GM19240 (cell line): ENCODE measurements at regions not wholly inside any gene's neighbourhood (a gene's known extent, or its start where the extent isn't known, plus 50 kb on each side); places are given as distances from the start of the nearest gene placed in this dataset.
"Not testable (repeated sequence)": the region's sequence is repeated elsewhere in the genome, so short reads cannot be mapped to it uniquely, and the experiment has no call there.

Source experiments
- DNase-seq: peaks from one replicate; pipeline ENCODE4 v3.0.0; 2011; ENCODE audit warnings: low spot score; ENCODE audit not compliant: insufficient read length

- no peak for DNase-seq
Measured at GRCh38 chr5:162607879-162608278, 540.3 kb downstream of the GABRG2 start.

DNA sequence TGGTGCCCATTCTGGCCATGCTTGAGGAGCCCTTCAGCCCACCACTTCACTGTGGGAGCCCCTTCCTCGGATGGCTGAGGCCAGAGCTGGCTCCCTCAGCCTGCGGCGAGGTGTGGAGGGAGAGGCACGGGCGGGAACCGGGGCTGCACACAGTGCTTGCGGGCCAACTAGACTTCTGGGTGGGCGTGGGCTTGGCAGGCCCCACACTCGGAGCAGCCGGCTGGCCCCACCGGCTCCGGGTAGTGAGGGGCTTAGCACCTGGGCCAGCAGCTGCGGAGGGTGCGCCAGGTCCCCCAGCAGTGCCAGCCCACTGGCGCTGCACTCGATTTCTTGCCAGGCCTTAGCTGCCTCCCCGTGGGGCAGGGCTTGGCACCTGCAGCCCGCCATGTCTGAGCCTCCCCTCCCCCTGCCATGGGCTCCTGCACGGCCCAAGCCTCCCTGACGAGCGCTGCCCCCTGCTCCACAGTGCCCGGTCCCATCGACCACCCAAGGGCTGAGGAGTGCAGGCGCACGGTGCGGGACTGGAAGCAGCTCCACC is 554.2 kb downstream of the GABRG2 start:
- DNase-seq: not testable (repeated sequence)

DNA sequence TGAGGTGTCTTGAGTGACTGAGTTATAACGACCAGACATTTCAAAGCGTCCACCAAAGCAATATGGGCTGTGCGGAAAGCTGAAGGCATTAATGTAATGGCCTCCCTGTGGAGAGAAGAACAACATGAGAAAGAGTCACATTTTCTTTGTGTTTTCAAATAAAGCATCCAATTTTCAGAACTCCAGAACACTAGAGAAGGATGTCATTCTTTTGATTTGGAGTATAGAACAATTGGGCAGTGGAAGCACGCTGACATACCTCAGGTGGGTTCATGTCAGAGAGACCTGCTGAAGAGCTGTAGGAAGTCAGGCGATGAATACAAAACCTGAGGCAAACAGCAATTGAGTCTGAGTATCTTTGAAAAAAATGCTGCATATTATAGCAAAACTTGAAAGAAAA is 556.5 kb downstream of the GABRG2 start:
- no peak for DNase-seq

GRCh38 chr5:162637481-162637880 is 569.9 kb downstream of the GABRG2 start:
- DNase-seq: no peak

DNA sequence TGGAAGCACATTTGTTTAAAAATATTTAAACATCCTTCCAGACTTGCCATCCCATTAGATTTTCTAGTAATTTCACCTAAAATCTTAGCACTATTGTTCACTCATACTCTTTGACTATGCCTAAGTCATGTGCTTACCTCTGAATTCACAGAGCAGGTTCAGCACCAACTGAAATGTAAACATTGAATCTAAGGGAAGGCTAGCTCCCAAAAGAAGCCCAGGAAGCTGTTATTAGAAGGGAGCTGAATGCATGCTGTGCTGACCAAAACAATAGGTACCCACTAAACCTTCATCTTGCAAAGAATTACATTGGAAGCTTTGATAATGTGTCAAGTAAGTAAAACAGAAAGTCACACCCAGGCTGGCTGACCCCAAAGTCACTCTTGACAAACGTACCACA is 571.3 kb downstream of the GABRG2 start:
- DNase-seq: no peak

DNA sequence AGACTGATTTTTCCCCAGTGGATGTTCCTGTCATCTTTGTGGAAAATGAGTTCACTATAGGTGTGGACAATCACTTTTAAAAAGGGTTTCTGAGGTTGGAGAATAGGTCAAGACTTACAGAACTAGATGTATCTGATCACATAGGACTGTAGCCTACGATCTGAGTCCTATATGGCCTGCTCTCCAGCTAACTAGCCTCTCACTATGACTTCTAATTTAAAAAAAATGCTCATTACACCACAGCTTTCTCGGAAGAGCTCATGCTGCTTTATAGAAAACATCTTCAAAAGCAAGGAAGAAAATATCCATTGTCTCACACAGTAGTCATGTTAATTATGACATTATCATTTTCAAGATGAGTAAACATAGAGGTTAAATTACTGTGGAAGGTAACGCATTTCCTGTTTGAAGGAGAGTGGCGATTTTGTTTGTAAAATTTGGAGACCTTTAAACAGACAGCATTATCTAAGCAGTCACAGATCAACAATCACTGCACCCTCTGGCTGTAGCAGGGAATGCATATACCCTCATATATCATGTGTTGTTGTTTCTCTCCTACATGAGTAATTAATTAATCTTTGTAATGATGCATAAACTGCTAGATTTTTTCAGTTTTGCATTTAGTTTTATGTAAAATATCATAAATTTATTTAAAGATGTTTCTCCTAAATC is 573.7 kb downstream of the GABRG2 start:
- no peak for DNase-seq

GRCh38 chr5:162654661-162655405 is 587.3 kb downstream of the GABRG2 start:
- DNase-seq: no peak

DNA sequence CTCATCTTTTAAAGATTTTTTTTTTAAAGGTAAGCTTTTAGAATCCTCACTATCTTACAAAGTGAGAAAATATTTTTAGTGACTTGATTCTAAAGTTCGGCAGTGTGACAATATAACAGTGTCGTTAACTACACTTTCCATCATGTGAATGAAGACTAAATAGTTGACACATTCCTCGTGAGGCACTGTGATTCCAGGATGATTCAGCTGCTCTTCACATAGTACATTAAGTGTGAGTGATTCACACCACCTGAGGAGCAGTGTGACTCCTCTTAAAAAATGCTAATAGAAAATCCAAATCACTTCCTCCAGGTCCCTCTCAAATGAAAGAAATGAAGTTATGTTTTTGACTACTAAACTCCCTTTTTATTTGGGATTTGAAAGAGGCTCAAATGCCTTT is 589.5 kb downstream of the GABRG2 start:
- no peak for DNase-seq

- no peak for DNase-seq
Measured at GRCh38 chr5:162664846-162665245, 597.3 kb downstream of the GABRG2 start.

- DNase-seq: no peak
Measured at GRCh38 chr5:162668926-162669325, 601.4 kb downstream of the GABRG2 start.

DNA sequence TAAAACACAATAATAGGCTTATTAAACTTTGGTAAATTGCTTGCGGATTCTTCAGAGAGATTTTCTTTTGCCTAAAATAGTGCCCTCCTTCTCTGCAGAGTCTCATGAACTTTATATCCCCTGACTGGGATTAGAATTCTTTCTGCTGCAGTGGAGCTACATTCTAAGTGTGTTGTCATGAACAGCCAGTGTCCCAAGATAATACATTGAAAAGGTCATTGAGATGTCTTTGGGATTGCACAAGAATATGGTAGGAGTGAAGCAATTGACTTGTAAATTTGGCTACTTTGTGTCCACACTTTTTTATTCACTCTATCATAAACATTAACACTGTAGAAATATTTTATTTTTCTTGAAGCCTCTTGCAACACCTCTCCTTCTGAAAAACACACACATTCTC is 604.5 kb downstream of the GABRG2 start:
- DNase-seq: no peak

- no peak for DNase-seq
Measured at GRCh38 chr5:162683284-162683683, 615.7 kb downstream of the GABRG2 start.

DNA sequence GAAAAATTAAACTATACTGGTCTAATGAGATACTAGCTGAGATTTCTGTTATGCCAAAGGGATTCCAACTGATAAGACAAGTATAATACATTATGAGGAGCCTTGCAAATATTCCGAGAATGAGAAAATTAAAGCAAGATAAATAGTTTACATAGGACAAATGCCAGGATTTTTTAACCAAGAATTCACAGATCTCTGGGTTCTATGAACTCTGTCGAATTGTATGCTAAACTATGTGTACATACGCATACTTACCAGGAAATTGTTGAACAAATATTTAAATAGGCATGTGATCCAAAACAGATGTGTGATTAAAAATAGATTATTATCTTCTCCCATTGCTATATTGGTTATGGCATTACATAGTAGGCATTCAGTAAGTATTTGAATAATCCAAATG is 616.6 kb downstream of the GABRG2 start:
- no peak for DNase-seq

DNA sequence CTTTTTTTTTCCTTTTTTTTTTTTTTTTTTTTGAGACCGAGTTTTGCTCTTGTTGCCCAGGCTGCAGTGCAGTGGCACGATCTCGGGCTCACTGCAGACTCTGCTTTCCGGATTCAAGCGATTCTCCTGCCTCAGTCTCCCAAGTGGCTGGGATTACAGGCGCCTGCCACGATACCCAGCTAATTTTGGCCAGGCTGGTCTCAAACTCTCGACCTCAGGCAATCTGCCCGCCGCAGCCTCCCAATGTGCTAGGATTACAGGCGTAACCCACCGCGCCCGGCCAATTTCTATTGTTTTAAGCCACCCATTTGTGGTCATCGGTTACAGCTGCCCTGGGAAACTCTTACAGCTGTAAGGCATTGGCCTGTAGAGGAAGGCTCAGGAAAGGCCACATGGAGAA is 617.7 kb downstream of the GABRG2 start:
- no peak for DNase-seq

DNA sequence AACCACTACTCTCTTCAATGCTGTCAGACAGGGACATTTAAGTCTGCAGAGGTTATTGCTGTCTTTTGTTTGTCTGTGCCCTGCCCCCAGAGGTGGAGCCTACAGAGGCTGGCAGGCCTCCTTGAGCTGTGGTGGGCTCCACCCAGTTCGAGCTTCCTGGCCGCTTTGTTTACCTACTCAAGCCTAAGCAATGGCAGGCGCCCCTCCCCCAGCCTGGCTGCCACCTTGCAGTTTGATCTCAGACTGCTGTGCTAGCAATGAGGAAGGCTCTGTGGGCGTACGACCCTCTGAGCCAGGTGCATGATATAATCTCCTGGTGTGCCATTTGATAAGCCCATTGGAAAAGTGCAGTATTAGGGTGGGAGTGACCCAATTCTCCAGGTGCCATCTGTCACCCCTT is 628.7 kb downstream of the GABRG2 start:
- not testable (repeated sequence) for DNase-seq

- no peak for DNase-seq
Measured at GRCh38 chr5:162699361-162699760, 631.8 kb downstream of the GABRG2 start.

DNA sequence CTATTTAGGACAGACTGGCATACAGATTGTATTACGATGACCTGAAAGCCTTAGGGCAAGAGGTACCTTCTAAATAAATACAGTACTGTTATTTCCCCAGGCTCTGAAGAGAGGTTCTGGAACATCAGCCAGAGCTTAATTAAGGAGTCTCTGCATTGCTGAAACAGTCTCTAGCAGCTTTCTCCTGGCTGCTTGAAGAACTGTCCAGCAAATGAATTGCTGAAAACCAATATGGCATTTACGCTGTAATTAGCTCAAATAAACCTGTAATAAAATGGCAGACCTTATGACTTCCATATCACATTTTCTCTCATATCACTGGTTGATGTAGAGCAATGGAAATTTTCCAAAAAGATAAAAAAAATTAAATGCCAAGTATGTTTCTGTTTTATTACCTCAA is 636.3 kb downstream of the GABRG2 start:
- no peak for DNase-seq

DNA sequence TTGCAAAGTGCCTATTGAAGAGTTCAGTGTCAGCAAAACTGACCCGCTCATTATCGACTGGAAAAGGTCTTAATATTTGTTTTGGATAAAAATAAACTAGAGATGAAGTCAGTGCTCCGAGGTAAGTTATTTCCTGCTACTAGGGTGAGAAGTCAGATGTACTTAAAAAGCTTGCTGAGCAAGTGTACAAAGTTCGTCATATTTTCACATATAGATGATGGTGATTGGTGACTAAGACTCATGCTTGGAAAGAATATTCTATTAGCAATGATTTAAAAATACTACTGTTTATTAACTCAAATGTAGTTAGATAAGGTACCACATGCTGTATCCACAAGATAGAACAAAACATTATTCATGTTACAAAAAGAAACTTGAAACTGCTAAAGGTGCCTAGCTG is 643.7 kb downstream of the GABRG2 start:
- DNase-seq: no peak

- DNase-seq: no peak
Measured at GRCh38 chr5:162719720-162720119, 652.1 kb downstream of the GABRG2 start.

DNA sequence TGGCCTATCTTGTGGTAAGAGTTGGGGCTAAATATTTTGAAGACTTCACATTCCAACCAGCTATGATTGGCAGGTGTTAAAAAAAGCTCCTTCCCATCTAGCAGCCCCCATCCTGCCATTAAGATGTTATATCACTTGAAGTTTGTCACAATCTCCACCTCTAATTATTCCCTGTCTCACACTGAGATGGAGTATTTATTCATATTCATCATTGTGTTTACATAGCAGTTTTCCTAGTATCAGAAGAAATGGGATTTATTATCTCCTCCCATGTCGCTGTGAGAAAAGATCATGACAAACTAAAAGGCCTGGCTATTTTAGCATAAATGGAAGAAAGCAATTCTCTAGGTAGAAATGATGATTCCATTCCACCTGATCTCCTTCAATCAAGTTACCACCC is 653.6 kb downstream of the GABRG2 start:
- no peak for DNase-seq

- no peak for DNase-seq
Measured at GRCh38 chr5:162752612-162753011, 684.8 kb upstream of the CCNG1 start.

GRCh38 chr5:162762119-162762518 is 675.3 kb upstream of the CCNG1 start:
- DNase-seq: no peak

GRCh38 chr5:162769019-162769418 is 668.4 kb upstream of the CCNG1 start:
- no peak for DNase-seq
